ENCODE measurements at regions not wholly inside any gene's neighbourhood (a gene's known extent, or its start where the extent isn't known, plus 50 kb on each side); places are given as distances from the start of the nearest gene placed in this dataset.

GRCh38 chr10:117945651-117946050, 101.1 kb downstream of the RAB11FIP2 start:
- H3K27ac Mint-ChIP-seq (ENCODE audit: unreplicated experiment): no peak overlapping the region
- H3K9me3 Mint-ChIP-seq (ENCODE audit: unreplicated experiment): no peaks in the 10 kb centered on the region
- DNase-seq (ENCODE audit: low spot score): no peak
- no peak for TF ChIP-seq CTCF (IDR thresholded peaks at IDR 0.05; ENCODE audit: unreplicated experiment)
- no peaks in the 10 kb centered on the region for H3K36me3 Mint-ChIP-seq (ENCODE audit: low read depth, unreplicated experiment)
- H3K27me3 Mint-ChIP-seq (ENCODE audit: unreplicated experiment): no peaks in the 10 kb centered on the region
- no peaks in the 10 kb centered on the region for H3K4me1 Mint-ChIP-seq (ENCODE audit: unreplicated experiment)
- no peak overlapping the region for H3K4me3 Mint-ChIP-seq (ENCODE audit: unreplicated experiment)

- Mint-ChIP-seq H3K27ac (ENCODE audit: unreplicated experiment) (no peak overlapping the region), H3K36me3 (ENCODE audit: low read depth, unreplicated experiment) (no peaks in the 10 kb centered on the region), H3K4me1 (ENCODE audit: unreplicated experiment) (no peaks in the 10 kb centered on the region), H3K4me3 (ENCODE audit: unreplicated experiment) (no peak overlapping the region), H3K27me3 (ENCODE audit: unreplicated experiment) (no peaks in the 10 kb centered on the region), H3K9me3 (ENCODE audit: unreplicated experiment) (no peaks in the 10 kb centered on the region)
- TF ChIP-seq CTCF (IDR thresholded peaks at IDR 0.05; ENCODE audit: unreplicated experiment): no peak
- DNase-seq (ENCODE audit: low spot score): no peak
Observed at GRCh38 chr10:117946525-117947070, 100.1 kb downstream of the RAB11FIP2 start.

GRCh38 chr10:117948493-117948892, 98.2 kb downstream of the RAB11FIP2 start:
- Mint-ChIP-seq H3K27me3 (ENCODE audit: unreplicated experiment) (no peaks in the 10 kb centered on the region), H3K4me3 (ENCODE audit: unreplicated experiment) (no peak overlapping the region), H3K36me3 (ENCODE audit: low read depth, unreplicated experiment) (no peaks in the 10 kb centered on the region), H3K27ac (ENCODE audit: unreplicated experiment) (no peak overlapping the region), H3K9me3 (ENCODE audit: unreplicated experiment) (no peaks in the 10 kb centered on the region), H3K4me1 (ENCODE audit: unreplicated experiment) (no peaks in the 10 kb centered on the region)
- no peak for TF ChIP-seq CTCF (IDR thresholded peaks at IDR 0.05; ENCODE audit: unreplicated experiment)
- no peak for DNase-seq (ENCODE audit: low spot score)

GRCh38 chr10:117950408-117950807, 96.3 kb downstream of the RAB11FIP2 start:
- H3K4me1 Mint-ChIP-seq (ENCODE audit: unreplicated experiment): no peaks in the 10 kb centered on the region
- H3K27me3 Mint-ChIP-seq (ENCODE audit: unreplicated experiment): no peaks in the 10 kb centered on the region
- H3K9me3 Mint-ChIP-seq (ENCODE audit: unreplicated experiment): no peaks in the 10 kb centered on the region

More at GRCh38 chr10:117950408-117950807, 96.3 kb downstream of the RAB11FIP2 start:
- no peak for TF ChIP-seq CTCF (IDR thresholded peaks at IDR 0.05; ENCODE audit: unreplicated experiment)
- H3K4me3 Mint-ChIP-seq (ENCODE audit: unreplicated experiment): no peak overlapping the region
- no peak for DNase-seq (ENCODE audit: low spot score)
- no peaks in the 10 kb centered on the region for H3K36me3 Mint-ChIP-seq (ENCODE audit: low read depth, unreplicated experiment)
- no peak overlapping the region for H3K27ac Mint-ChIP-seq (ENCODE audit: unreplicated experiment)

Measured in endothelial cell (in vitro differentiated cells).